SK-N-SH treated with all-trans-retinoic acid at 6 μM for 48 hours (cell line): ENCODE measurements at regions not wholly inside any gene's neighbourhood (a gene's known extent, or its start where the extent isn't known, plus 50 kb on each side); places are given as distances from the start of the nearest gene placed in this dataset.

Experiments used
- CREB5 ChIP-seq: fragments of 250-450 bp; sonication (Bioruptor Pico); IDR thresholded peaks from 2 replicates; pipeline ENCODE4 v1.5.1; 2020; ENCODE audit warnings: low read depth, mild to moderate bottlenecking, moderate library complexity
- GLIS3 ChIP-seq: fragments of 250-450 bp; sonication (Bioruptor Pico); IDR thresholded peaks from 2 replicates; pipeline ENCODE4 v1.5.0; 2020; ENCODE audit warnings: mild to moderate bottlenecking, moderate library complexity
- POU6F1 ChIP-seq: fragments of 250-450 bp; sonication (Bioruptor Pico); IDR thresholded peaks from 2 replicates; pipeline ENCODE4 v1.8.0; 2021; ENCODE audit warnings: low read depth, mild to moderate bottlenecking, moderate library complexity, borderline replicate concordance
- SNAI2 ChIP-seq: fragments of 250-450 bp; sonication (Bioruptor Pico); IDR thresholded peaks from 2 replicates; pipeline ENCODE4 v1.5.0; 2020; ENCODE audit warnings: mild to moderate bottlenecking, moderate library complexity
- TCF4 ChIP-seq: fragments of 250-450 bp; sonication (Bioruptor Pico); IDR thresholded peaks from 2 replicates; pipeline ENCODE4 v1.8.0; 2021; ENCODE audit warnings: mild to moderate bottlenecking, moderate library complexity, borderline replicate concordance
- TSHZ2 ChIP-seq: fragments of 250-450 bp; sonication (Bioruptor Pico); IDR thresholded peaks from 2 replicates; pipeline ENCODE4 v1.5.0; 2020; ENCODE audit warnings: mild to moderate bottlenecking, moderate library complexity
- ZC3H10 ChIP-seq: fragments of 250-450 bp; sonication (Bioruptor Pico); IDR thresholded peaks from 2 replicates; pipeline ENCODE4 v1.5.1; 2021; ENCODE audit warnings: mild to moderate bottlenecking, moderate library complexity
- ZFP3 ChIP-seq: fragments of 250-450 bp; sonication (Bioruptor Pico); IDR thresholded peaks from 2 replicates; pipeline ENCODE4 v1.5.0; 2020; ENCODE audit warnings: mild to moderate bottlenecking, moderate library complexity
- ZNF565 ChIP-seq: fragments of 450-650 bp; formaldehyde crosslinking; conservative IDR thresholded peaks from 2 replicates; pipeline ENCODE4 v1.5.0; 2020; ENCODE audit warnings: low read depth, mild to moderate bottlenecking, moderate library complexity
- ZNF70 ChIP-seq: fragments of 450-650 bp; formaldehyde crosslinking; IDR thresholded peaks from 2 replicates; pipeline ENCODE4 v1.5.0; 2020; ENCODE audit warnings: mild to moderate bottlenecking, moderate library complexity
- TF ChIP-seq, protein P1 (sequence below): fragments of 250-450 bp; sonication (Bioruptor Pico); IDR thresholded peaks from 2 replicates; pipeline ENCODE4 v1.8.0; 2020; ENCODE audit warnings: mild to moderate bottlenecking, moderate library complexity, borderline replicate concordance
- TF ChIP-seq, protein P2 (sequence below): fragments of 250-450 bp; sonication (Bioruptor Pico); IDR thresholded peaks from 2 replicates; pipeline ENCODE4 v1.5.1; 2021; ENCODE audit warnings: mild to moderate bottlenecking, moderate library complexity

GRCh38 chr6:2360716-2361115 is 115.3 kb upstream of the GMDS start:
- TF ChIP-seq POU6F1 (CRISPR knock-in tag), result no peak
- no peak for TF ChIP-seq ZC3H10 (CRISPR knock-in tag)
- TF ChIP-seq TSHZ2 (CRISPR knock-in tag), result no peak
- no peak for TF ChIP-seq SNAI2 (CRISPR knock-in tag)
- TF ChIP-seq ZFP3, result no peak
- TF ChIP-seq CREB5, result no peak
- TF ChIP-seq, protein P1, sequence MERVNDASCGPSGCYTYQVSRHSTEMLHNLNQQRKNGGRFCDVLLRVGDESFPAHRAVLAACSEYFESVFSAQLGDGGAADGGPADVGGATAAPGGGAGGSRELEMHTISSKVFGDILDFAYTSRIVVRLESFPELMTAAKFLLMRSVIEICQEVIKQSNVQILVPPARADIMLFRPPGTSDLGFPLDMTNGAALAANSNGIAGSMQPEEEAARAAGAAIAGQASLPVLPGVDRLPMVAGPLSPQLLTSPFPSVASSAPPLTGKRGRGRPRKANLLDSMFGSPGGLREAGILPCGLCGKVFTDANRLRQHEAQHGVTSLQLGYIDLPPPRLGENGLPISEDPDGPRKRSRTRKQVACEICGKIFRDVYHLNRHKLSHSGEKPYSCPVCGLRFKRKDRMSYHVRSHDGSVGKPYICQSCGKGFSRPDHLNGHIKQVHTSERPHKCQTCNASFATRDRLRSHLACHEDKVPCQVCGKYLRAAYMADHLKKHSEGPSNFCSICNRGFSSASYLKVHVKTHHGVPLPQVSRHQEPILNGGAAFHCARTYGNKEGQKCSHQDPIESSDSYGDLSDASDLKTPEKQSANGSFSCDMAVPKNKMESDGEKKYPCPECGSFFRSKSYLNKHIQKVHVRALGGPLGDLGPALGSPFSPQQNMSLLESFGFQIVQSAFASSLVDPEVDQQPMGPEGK (CRISPR knock-in tag), result no peak
- TF ChIP-seq, protein P2, sequence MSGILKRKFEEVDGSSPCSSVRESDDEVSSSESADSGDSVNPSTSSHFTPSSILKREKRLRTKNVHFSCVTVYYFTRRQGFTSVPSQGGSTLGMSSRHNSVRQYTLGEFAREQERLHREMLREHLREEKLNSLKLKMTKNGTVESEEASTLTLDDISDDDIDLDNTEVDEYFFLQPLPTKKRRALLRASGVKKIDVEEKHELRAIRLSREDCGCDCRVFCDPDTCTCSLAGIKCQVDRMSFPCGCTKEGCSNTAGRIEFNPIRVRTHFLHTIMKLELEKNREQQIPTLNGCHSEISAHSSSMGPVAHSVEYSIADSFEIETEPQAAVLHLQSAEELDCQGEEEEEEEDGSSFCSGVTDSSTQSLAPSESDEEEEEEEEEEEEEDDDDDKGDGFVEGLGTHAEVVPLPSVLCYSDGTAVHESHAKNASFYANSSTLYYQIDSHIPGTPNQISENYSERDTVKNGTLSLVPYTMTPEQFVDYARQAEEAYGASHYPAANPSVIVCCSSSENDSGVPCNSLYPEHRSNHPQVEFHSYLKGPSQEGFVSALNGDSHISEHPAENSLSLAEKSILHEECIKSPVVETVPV (CRISPR knock-in tag), result no peak
- no peak for TF ChIP-seq ZNF565 (CRISPR knock-in tag)
- no peak for TF ChIP-seq TCF4
- no peak for TF ChIP-seq GLIS3 (CRISPR knock-in tag)
- no peak for TF ChIP-seq ZNF70
